ACC112 (cell line): ENCODE measurements at regions not wholly inside any gene's neighbourhood (a gene's known extent, or its start where the extent isn't known, plus 50 kb on each side); places are given as distances from the start of the nearest gene placed in this dataset.

Experiments
- H2AFZ ChIP-seq: fragments of 200-600 bp; sonication (generic); one replicate; pipeline ENCODE4 v1.6.0; 2017; ENCODE audit warnings: antibody characterized with exemption, low read length; ENCODE audit not compliant: unreplicated experiment
- H3K27ac ChIP-seq: fragments of 200-600 bp; sonication (generic); 2 replicates; pipeline ENCODE4 v1.5.1; 2014; ENCODE audit warnings: low read depth, mild to moderate bottlenecking, antibody characterized with exemption, low read length, moderate library complexity
- H3K27me3 ChIP-seq: fragments of 200-600 bp; sonication (generic); 2 replicates; pipeline ENCODE4 v1.6.1; 2014; ENCODE audit warnings: mild to moderate bottlenecking, antibody characterized with exemption, low read length, moderate library complexity, mixed read lengths; ENCODE audit not compliant: insufficient read depth
- H3K36me3 ChIP-seq: fragments of 200-600 bp; sonication (generic); 2 replicates; pipeline ENCODE4 v1.6.1; 2016; ENCODE audit warnings: mild to moderate bottlenecking, antibody characterized with exemption, low read length, moderate library complexity, mixed read lengths; ENCODE audit not compliant: insufficient read depth
- H3K4me1 ChIP-seq: fragments of 200-600 bp; sonication (generic); one replicate; pipeline ENCODE4 v1.6.1; 2016; ENCODE audit warnings: low read length, mixed read lengths; ENCODE audit not compliant: insufficient read depth, unreplicated experiment, control insufficient read depth
- H3K4me3 ChIP-seq: fragments of 200-600 bp; sonication (generic); 2 replicates; pipeline ENCODE4 v1.5.1; 2014; ENCODE audit warnings: mild to moderate bottlenecking, low read depth, low read length
- H3K79me2 ChIP-seq: fragments of 200-600 bp; sonication (generic); one replicate; pipeline ENCODE4 v1.6.0; 2016; ENCODE audit warnings: low read length; ENCODE audit not compliant: control insufficient read depth, unreplicated experiment, insufficient read depth

GRCh38 chr3:118578559-118578958 lies 456.1 kb downstream of the IGSF11 start:
- no peak overlapping the region for H3K4me3 ChIP-seq
- no peaks in the 10 kb centered on the region for H3K4me1 ChIP-seq
- H2AFZ ChIP-seq = no peak overlapping the region
- no peaks in the 10 kb centered on the region for H3K27me3 ChIP-seq
- no peaks in the 10 kb centered on the region for H3K36me3 ChIP-seq
- no peaks in the 10 kb centered on the region for H3K79me2 ChIP-seq
- no peak overlapping the region for H3K27ac ChIP-seq

- Histone ChIP-seq H3K4me3 (no peak overlapping the region), H3K4me1 (no peaks in the 10 kb centered on the region), H3K27me3 (no peaks in the 10 kb centered on the region), H3K36me3 (no peaks in the 10 kb centered on the region), H2AFZ (no peak overlapping the region), H3K79me2 (no peaks in the 10 kb centered on the region), H3K27ac (no peak overlapping the region)
Measured at GRCh38 chr3:118587037-118587741, 447.5 kb downstream of the IGSF11 start.

- Histone ChIP-seq H3K27me3 (no peaks in the 10 kb centered on the region), H3K36me3 (no peaks in the 10 kb centered on the region), H3K79me2 (no peaks in the 10 kb centered on the region), H2AFZ (no peak overlapping the region), H3K4me3 (no peak overlapping the region), H3K4me1 (no peaks in the 10 kb centered on the region), H3K27ac (no peak overlapping the region)
Measured at GRCh38 chr3:118587847-118588246, 446.8 kb downstream of the IGSF11 start.

- Histone ChIP-seq H3K4me3 (no peak overlapping the region), H3K4me1 (no peaks in the 10 kb centered on the region), H3K27ac (no peak overlapping the region), H3K79me2 (no peaks in the 10 kb centered on the region), H2AFZ (no peak overlapping the region), H3K27me3 (no peaks in the 10 kb centered on the region), H3K36me3 (no peaks in the 10 kb centered on the region)
Measured at GRCh38 chr3:118593277-118593670, 441.4 kb downstream of the IGSF11 start.

- Histone ChIP-seq H3K27ac (no peak overlapping the region), H3K4me1 (no peaks in the 10 kb centered on the region), H3K79me2 (no peaks in the 10 kb centered on the region), H3K4me3 (no peak overlapping the region), H2AFZ (no peak overlapping the region), H3K36me3 (no peaks in the 10 kb centered on the region), H3K27me3 (no peaks in the 10 kb centered on the region)
Measured at GRCh38 chr3:118597184-118597583, 437.5 kb downstream of the IGSF11 start.

- Histone ChIP-seq H3K4me1 (no peaks in the 10 kb centered on the region), H3K79me2 (no peaks in the 10 kb centered on the region), H3K27ac (no peak overlapping the region), H2AFZ (no peak overlapping the region), H3K36me3 (no peaks in the 10 kb centered on the region), H3K4me3 (no peak overlapping the region), H3K27me3 (no peaks in the 10 kb centered on the region)
Measured at GRCh38 chr3:118607915-118608820, 426.5 kb downstream of the IGSF11 start.

GRCh38 chr3:118618247-118619040 lies 416.2 kb downstream of the IGSF11 start:
- no peak overlapping the region for H3K27ac ChIP-seq
- H3K36me3 ChIP-seq = no peaks in the 10 kb centered on the region
- H3K4me3 ChIP-seq = no peak overlapping the region
- no peaks in the 10 kb centered on the region for H3K79me2 ChIP-seq
- no peaks in the 10 kb centered on the region for H3K27me3 ChIP-seq
- no peak overlapping the region for H2AFZ ChIP-seq
- no peaks in the 10 kb centered on the region for H3K4me1 ChIP-seq

- no peaks in the 10 kb centered on the region for H3K27me3 ChIP-seq
- H3K27ac ChIP-seq = no peak overlapping the region
- H3K79me2 ChIP-seq = no peaks in the 10 kb centered on the region
- H3K36me3 ChIP-seq = no peaks in the 10 kb centered on the region
- no peaks in the 10 kb centered on the region for H3K4me1 ChIP-seq
- H3K4me3 ChIP-seq = no peak overlapping the region
- no peak overlapping the region for H2AFZ ChIP-seq
Measured at GRCh38 chr3:118626453-118626852, 408.2 kb downstream of the IGSF11 start.

- Histone ChIP-seq H3K36me3 (no peaks in the 10 kb centered on the region), H3K27me3 (no peaks in the 10 kb centered on the region), H3K4me3 (no peak overlapping the region), H3K4me1 (no peaks in the 10 kb centered on the region), H2AFZ (no peak overlapping the region), H3K27ac (no peak overlapping the region), H3K79me2 (no peaks in the 10 kb centered on the region)
Measured at GRCh38 chr3:118628704-118629341, 405.8 kb downstream of the IGSF11 start.

GRCh38 chr3:118629821-118630220 lies 404.8 kb downstream of the IGSF11 start:
- Histone ChIP-seq H3K36me3 (no peaks in the 10 kb centered on the region), H3K27ac (no peak overlapping the region), H3K79me2 (no peaks in the 10 kb centered on the region), H3K4me3 (no peak overlapping the region), H3K27me3 (no peaks in the 10 kb centered on the region), H2AFZ (no peak overlapping the region), H3K4me1 (no peaks in the 10 kb centered on the region)
